ENCODE measurements at regions not wholly inside any gene's neighbourhood (a gene's known extent, or its start where the extent isn't known, plus 50 kb on each side); places are given as distances from the start of the nearest gene placed in this dataset.

GRCh38 chr20:56689318-56689717 lies 60.2 kb downstream of the TFAP2C start:
- Histone ChIP-seq H3K4me1 (no peaks in the 10 kb centered on the region), H3K36me3 (no peaks in the 10 kb centered on the region), H3K4me3 (ENCODE audit: low read depth, low read length) (no peak overlapping the region), H3K27me3 (no peaks in the 10 kb centered on the region), H3K9me3 (no peaks in the 10 kb centered on the region)
- TF ChIP-seq CTCF (IDR thresholded peaks at IDR 0.05; ENCODE audit: low read depth, low read length) = no peak
- DNase-seq = no peak

- Histone ChIP-seq H3K4me1 (no peaks in the 10 kb centered on the region), H3K27me3 (no peaks in the 10 kb centered on the region), H3K9me3 (no peaks in the 10 kb centered on the region), H3K36me3 (no peaks in the 10 kb centered on the region), H3K4me3 (ENCODE audit: low read depth, low read length) (no peak overlapping the region)
- no peak for TF ChIP-seq CTCF (IDR thresholded peaks at IDR 0.05; ENCODE audit: low read depth, low read length)
- DNase-seq = no peak
These were observed 60.9 kb downstream of the TFAP2C start for GRCh38 chr20:56689852-56690485.

- Histone ChIP-seq H3K4me1 (no peaks in the 10 kb centered on the region), H3K36me3 (no peaks in the 10 kb centered on the region), H3K4me3 (ENCODE audit: low read depth, low read length) (no peak overlapping the region), H3K9me3 (no peaks in the 10 kb centered on the region), H3K27me3 (no peaks in the 10 kb centered on the region)
- no peak for DNase-seq
- TF ChIP-seq CTCF (IDR thresholded peaks at IDR 0.05; ENCODE audit: low read depth, low read length) = no peak
These were observed 61.5 kb downstream of the TFAP2C start for GRCh38 chr20:56690531-56691175.

- H3K27me3 ChIP-seq = no peaks in the 10 kb centered on the region
- H3K4me1 ChIP-seq = no peaks in the 10 kb centered on the region
- no peak overlapping the region for H3K4me3 ChIP-seq (ENCODE audit: low read depth, low read length)
- no peak for DNase-seq
- no peaks in the 10 kb centered on the region for H3K9me3 ChIP-seq
- no peak for TF ChIP-seq CTCF (IDR thresholded peaks at IDR 0.05; ENCODE audit: low read depth, low read length)
- H3K36me3 ChIP-seq = no peaks in the 10 kb centered on the region
These were observed 62.4 kb downstream of the TFAP2C start for GRCh38 chr20:56691325-56691998.

GRCh38 chr20:56693217-56693616 lies 64.1 kb downstream of the TFAP2C start:
- no peaks in the 10 kb centered on the region for H3K4me1 ChIP-seq
- TF ChIP-seq CTCF (IDR thresholded peaks at IDR 0.05; ENCODE audit: low read depth, low read length) = no peak
- H3K36me3 ChIP-seq = no peaks in the 10 kb centered on the region
- H3K27me3 ChIP-seq = no peaks in the 10 kb centered on the region
- no peak for DNase-seq
- no peak overlapping the region for H3K4me3 ChIP-seq (ENCODE audit: low read depth, low read length)
- no peaks in the 10 kb centered on the region for H3K9me3 ChIP-seq

- no peak for DNase-seq
- no peak for TF ChIP-seq CTCF (IDR thresholded peaks at IDR 0.05; ENCODE audit: low read depth, low read length)
- no peaks in the 10 kb centered on the region for H3K27me3 ChIP-seq
- no peaks in the 10 kb centered on the region for H3K9me3 ChIP-seq
- no peaks in the 10 kb centered on the region for H3K4me1 ChIP-seq
- H3K36me3 ChIP-seq = no peaks in the 10 kb centered on the region
- H3K4me3 ChIP-seq (ENCODE audit: low read depth, low read length) = no peak overlapping the region
These were observed 68.4 kb downstream of the TFAP2C start for GRCh38 chr20:56697476-56697875.

All from BE2C (cell line).